K562 (cell line): ENCODE measurements at regions not wholly inside any gene's neighbourhood (a gene's known extent, or its start where the extent isn't known, plus 50 kb on each side); places are given as distances from the start of the nearest gene placed in this dataset.

Experiments
- EWSR1 ChIP-seq: fragments of 450-650 bp; IDR thresholded peaks from 2 replicates; pipeline ENCODE4 v1.6.1; 2018; ENCODE audit warnings: borderline replicate concordance, mild to moderate bottlenecking, low read depth, moderate library complexity; ENCODE audit not compliant: partially characterized antibody
- MAFF ChIP-seq: IDR thresholded peaks from 2 replicates; pipeline ENCODE4 v1.6.1; 2012; ENCODE audit warnings: low read length, improper control_type of control experiment
- RAD51 ChIP-seq: fragments of 450-650 bp; IDR thresholded peaks from 2 replicates; pipeline ENCODE4 v1.7.1; 2016; ENCODE audit warnings: low read depth, mild to moderate bottlenecking, borderline replicate concordance
- SNRNP70 ChIP-seq: fragments of 200-400 bp; formaldehyde crosslinking; optimal IDR thresholded peaks from 2 replicates; pipeline ENCODE3; 2017; ENCODE audit warnings: low read depth, low read length
- ZNF282 ChIP-seq: sonication (generic); formaldehyde crosslinking; IDR thresholded peaks from 2 replicates; pipeline ENCODE4 v1.8.1; 2023; ENCODE audit warnings: missing genetic modification reagents
- TF ChIP-seq, protein P1 (sequence below), 2 experiments: IDR thresholded peaks in 1 of 2; conservative IDR thresholded peaks in 1 of 2; 2 replicates each; pipeline ENCODE4 v1.6.1; 2016; ENCODE audit warnings: low read depth in 2 of 2, mild to moderate bottlenecking in 1 of 2, missing compliant biosample characterization in 1 of 2, missing genetic modification characterization in 1 of 2, moderate library complexity in 1 of 2
- TF ChIP-seq, protein P2 (sequence below): fragments of 450-650 bp; IDR thresholded peaks from 2 replicates; pipeline ENCODE4 v1.6.1; 2016
- TF ChIP-seq, protein P3 (sequence below): fragments of 450-650 bp; formaldehyde crosslinking; IDR thresholded peaks from 2 replicates; pipeline ENCODE4 v1.4.0; 2022; ENCODE audit warnings: missing genetic modification characterization

DNA sequence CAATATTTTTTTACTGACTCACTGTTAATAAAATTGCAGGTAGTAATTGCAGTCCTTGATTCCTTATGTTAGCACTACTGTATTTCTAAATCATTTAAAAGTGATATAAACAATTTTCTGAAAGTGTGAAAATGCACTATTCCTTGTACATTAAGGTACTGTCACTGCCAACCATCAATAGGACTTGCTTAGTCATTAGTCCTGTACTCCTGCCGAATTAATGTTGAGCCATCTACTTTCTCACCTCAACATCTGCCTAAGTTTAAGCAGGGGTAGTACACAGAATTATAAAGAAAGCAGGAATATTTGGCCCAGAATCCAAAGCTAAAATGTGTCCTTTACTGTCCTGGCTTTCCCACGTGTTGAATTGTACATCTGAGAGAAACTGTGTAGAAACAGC lies 87.0 kb upstream of the TRPC3 start (continued):
- TF ChIP-seq, protein P1, sequence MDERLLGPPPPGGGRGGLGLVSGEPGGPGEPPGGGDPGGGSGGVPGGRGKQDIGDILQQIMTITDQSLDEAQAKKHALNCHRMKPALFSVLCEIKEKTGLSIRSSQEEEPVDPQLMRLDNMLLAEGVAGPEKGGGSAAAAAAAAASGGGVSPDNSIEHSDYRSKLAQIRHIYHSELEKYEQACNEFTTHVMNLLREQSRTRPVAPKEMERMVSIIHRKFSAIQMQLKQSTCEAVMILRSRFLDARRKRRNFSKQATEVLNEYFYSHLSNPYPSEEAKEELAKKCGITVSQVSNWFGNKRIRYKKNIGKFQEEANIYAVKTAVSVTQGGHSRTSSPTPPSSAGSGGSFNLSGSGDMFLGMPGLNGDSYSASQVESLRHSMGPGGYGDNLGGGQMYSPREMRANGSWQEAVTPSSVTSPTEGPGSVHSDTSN (CRISPR knock-in tag; IDR thresholded peaks at IDR 0.05; ENCODE audit: low read depth) = no peak
- TF ChIP-seq, protein P1 (tag; conservative IDR thresholded peaks at IDR 0.05; ENCODE audit: low read depth) = 0 out of 2 replicates have a peak, but pooled peaks have one; percentile 10
- TF ChIP-seq MAFF (peak; percentile 32; the same call in 1 of the 2 replicates), SNRNP70 (no peak), RAD51 (no peak), ZNF282 (CRISPR knock-in tag) (no peak), EWSR1 (no peak)
- TF ChIP-seq, protein P2, sequence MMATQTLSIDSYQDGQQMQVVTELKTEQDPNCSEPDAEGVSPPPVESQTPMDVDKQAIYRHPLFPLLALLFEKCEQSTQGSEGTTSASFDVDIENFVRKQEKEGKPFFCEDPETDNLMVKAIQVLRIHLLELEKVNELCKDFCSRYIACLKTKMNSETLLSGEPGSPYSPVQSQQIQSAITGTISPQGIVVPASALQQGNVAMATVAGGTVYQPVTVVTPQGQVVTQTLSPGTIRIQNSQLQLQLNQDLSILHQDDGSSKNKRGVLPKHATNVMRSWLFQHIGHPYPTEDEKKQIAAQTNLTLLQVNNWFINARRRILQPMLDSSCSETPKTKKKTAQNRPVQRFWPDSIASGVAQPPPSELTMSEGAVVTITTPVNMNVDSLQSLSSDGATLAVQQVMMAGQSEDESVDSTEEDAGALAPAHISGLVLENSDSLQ = peak; percentile 48
- TF ChIP-seq, protein P3, sequence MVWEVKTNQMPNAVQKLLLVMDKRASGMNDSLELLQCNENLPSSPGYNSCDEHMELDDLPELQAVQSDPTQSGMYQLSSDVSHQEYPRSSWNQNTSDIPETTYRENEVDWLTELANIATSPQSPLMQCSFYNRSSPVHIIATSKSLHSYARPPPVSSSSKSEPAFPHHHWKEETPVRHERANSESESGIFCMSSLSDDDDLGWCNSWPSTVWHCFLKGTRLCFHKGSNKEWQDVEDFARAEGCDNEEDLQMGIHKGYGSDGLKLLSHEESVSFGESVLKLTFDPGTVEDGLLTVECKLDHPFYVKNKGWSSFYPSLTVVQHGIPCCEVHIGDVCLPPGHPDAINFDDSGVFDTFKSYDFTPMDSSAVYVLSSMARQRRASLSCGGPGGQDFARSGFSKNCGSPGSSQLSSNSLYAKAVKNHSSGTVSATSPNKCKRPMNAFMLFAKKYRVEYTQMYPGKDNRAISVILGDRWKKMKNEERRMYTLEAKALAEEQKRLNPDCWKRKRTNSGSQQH = no peak
